ENCODE measurements at regions not wholly inside any gene's neighbourhood (a gene's known extent, or its start where the extent isn't known, plus 50 kb on each side); places are given as distances from the start of the nearest gene placed in this dataset.

DNA sequence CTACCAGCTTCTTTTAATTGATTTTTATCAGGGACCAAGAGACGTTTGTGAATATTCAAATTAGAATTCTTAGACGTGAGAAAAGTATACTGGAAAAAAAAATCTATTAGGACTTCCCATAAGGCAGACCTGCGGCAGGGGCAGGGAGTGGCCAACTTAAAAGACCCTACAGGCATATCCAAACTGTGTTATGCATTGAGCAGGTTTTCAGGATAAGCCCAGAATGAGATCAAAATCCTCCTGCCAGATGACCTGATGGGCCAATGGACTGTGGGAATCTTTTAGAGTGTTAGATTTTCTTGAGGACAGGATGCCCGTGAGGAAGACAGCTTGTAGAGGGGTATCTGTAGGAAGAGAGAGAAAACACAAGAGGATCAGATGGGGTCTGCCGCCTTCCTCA is 391.5 kb downstream of the CD83 start:
- Histone ChIP-seq H3K36me3 (ENCODE audit: control insufficient read depth in 1 of 2, insufficient read depth in 2 of 2, low read length in 2 of 2) (no peaks in the 10 kb centered on the region), H3K4me3 (ENCODE audit: low read depth in 1 of 2, low read length in 2 of 2) (no peak overlapping the region), H3K27ac (ENCODE audit: low read depth, low read length) (no peak overlapping the region), H3K27me3 (ENCODE audit: control insufficient read depth in 1 of 2, insufficient read depth in 2 of 2, low read length in 2 of 2) (no peaks in the 10 kb centered on the region), H3K9me3 (ENCODE audit: control insufficient read depth in 1 of 2, low read length in 2 of 2) (no peaks in the 10 kb centered on the region), H3K9ac (ENCODE audit: low read depth in 1 of 2, low read length in 2 of 2) (no peak overlapping the region), H3K4me1 (ENCODE audit: control insufficient read depth in 1 of 2, insufficient read depth in 2 of 2, low read length in 2 of 2) (no peaks in the 10 kb centered on the region)

DNA sequence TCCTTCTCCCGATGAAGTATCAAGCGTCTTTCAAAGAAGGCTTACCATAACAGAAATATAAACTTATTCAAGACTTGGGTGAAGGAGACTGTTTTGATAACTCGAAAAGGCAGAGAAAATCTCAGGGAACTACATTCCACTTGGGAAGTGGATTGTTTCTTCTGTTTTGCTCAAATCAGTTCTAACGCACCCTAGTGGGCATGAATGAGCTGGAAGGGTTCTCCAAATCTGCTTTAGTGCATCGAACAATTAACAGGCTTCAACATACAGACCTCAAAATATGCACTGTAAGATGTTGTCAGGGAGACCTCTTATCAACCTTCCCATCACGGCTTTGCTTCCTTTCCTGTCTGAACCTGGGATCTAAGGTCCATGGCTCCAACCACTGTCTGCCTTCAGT is 392.5 kb downstream of the CD83 start:
- H3K36me3 ChIP-seq (ENCODE audit: control insufficient read depth in 1 of 2, insufficient read depth in 2 of 2, low read length in 2 of 2) = no peaks in the 10 kb centered on the region
- no peak overlapping the region for H3K4me3 ChIP-seq (ENCODE audit: low read depth in 1 of 2, low read length in 2 of 2)
- no peak overlapping the region for H3K9ac ChIP-seq (ENCODE audit: low read depth in 1 of 2, low read length in 2 of 2)
- H3K27ac ChIP-seq (ENCODE audit: low read depth, low read length) = no peak overlapping the region
- H3K4me1 ChIP-seq (ENCODE audit: control insufficient read depth in 1 of 2, insufficient read depth in 2 of 2, low read length in 2 of 2) = no peaks in the 10 kb centered on the region
- no peaks in the 10 kb centered on the region for H3K27me3 ChIP-seq (ENCODE audit: control insufficient read depth in 1 of 2, insufficient read depth in 2 of 2, low read length in 2 of 2)
- H3K9me3 ChIP-seq (ENCODE audit: control insufficient read depth in 1 of 2, low read length in 2 of 2) = no peaks in the 10 kb centered on the region

DNA sequence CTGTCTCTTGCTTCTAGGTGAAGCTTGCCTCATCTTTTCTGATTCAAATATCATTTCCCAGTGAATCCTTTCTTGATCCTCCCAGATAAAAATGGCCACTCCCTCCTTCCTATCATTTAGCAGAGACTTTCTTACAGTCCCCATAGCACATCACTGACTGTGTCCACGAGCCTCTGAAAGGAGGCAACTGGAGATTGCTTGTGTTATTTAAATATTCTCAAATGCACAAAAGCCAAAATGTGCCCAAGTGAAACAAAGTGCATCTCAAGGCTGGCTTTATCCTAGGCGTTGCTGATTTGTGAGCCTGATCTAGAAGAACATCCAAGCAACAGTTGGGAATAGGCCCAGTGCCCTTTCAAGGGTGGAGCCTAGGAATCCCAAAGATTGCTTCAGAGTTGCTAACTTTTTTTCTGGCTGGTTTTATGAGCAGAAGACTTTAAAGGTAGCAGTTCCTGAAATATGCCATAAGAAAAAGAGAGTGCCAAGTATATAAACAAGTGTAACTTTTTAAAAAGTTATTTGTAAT is 393.6 kb downstream of the CD83 start:
- no peaks in the 10 kb centered on the region for H3K36me3 ChIP-seq (ENCODE audit: control insufficient read depth in 1 of 2, insufficient read depth in 2 of 2, low read length in 2 of 2)
- H3K27ac ChIP-seq (ENCODE audit: low read depth, low read length) = no peak overlapping the region
- no peak overlapping the region for H3K4me3 ChIP-seq (ENCODE audit: low read depth in 1 of 2, low read length in 2 of 2)
- no peak overlapping the region for H3K9ac ChIP-seq (ENCODE audit: low read depth in 1 of 2, low read length in 2 of 2)
- no peaks in the 10 kb centered on the region for H3K27me3 ChIP-seq (ENCODE audit: control insufficient read depth in 1 of 2, insufficient read depth in 2 of 2, low read length in 2 of 2)
- no peaks in the 10 kb centered on the region for H3K4me1 ChIP-seq (ENCODE audit: control insufficient read depth in 1 of 2, insufficient read depth in 2 of 2, low read length in 2 of 2)
- no peaks in the 10 kb centered on the region for H3K9me3 ChIP-seq (ENCODE audit: control insufficient read depth in 1 of 2, low read length in 2 of 2)

DNA sequence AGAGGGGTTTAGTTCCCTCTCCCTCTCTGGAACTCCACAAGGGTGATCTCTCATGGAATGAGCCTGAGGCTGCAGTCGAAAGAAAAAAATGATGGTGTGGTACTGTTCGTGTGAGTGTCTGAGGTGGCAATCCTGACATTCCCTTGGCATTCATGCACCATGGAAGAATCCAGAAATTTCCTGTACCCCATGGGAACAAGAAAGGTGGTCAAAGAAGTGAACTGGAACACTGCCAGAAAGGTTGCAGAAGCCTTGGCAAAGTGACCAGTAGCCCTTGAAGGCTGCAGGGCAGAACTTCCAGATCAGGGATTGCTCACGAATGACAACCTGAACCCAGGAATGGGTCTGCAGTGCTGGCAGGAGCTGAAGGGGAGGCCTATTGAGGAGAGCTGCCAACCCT is 394.7 kb downstream of the CD83 start:
- H3K27ac ChIP-seq (ENCODE audit: low read depth, low read length) = no peak overlapping the region
- H3K4me3 ChIP-seq (ENCODE audit: low read depth in 1 of 2, low read length in 2 of 2) = no peak overlapping the region
- no peaks in the 10 kb centered on the region for H3K9me3 ChIP-seq (ENCODE audit: control insufficient read depth in 1 of 2, low read length in 2 of 2)
- H3K9ac ChIP-seq (ENCODE audit: low read depth in 1 of 2, low read length in 2 of 2) = no peak overlapping the region
- no peaks in the 10 kb centered on the region for H3K4me1 ChIP-seq (ENCODE audit: control insufficient read depth in 1 of 2, insufficient read depth in 2 of 2, low read length in 2 of 2)
- no peaks in the 10 kb centered on the region for H3K27me3 ChIP-seq (ENCODE audit: control insufficient read depth in 1 of 2, insufficient read depth in 2 of 2, low read length in 2 of 2)
- H3K36me3 ChIP-seq (ENCODE audit: control insufficient read depth in 1 of 2, insufficient read depth in 2 of 2, low read length in 2 of 2) = no peaks in the 10 kb centered on the region

DNA sequence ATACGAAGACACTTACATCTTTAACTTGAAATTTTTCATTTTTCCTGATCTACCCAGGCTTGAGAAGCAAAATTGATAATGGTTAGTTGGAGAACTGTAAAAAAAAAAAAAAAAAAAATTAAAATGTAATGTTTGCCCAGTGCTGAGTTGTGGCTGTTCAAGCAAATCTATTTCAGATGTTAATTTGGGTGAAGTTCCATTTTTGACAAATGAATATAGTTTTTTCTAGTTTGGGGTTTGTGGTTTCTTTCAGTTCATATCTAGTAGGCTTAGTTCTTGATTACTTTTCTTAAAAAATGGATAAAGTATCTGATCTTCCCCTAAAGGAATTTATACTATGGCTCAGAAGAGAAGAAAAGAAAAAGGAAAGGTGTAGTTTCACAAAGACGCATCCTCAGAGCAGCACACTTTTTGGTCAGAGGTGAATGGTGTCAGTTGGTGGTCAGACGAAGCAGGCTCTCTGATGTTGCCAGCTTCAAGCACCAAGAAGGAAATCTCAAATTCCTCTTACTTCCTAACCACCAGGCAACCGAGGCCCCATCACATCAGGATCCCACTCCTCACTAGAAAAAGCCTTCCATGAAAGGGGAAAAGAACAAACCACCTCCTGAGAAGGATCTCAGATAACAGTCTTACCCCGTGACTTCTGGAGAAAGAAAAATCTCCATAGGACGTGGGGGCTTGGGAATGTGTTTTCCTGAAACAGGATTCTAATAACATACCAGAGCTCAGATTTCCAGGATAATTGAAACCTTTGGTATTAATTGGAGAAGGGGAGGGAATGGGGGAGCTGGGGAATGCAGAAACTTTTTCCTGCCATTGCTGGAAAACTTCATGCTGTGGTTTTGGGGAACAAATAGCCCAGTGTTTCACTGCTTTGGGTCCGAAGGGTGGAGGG is 396.2 kb downstream of the CD83 start:
- no peak overlapping the region for H3K27ac ChIP-seq (ENCODE audit: low read depth, low read length)
- no peaks in the 10 kb centered on the region for H3K36me3 ChIP-seq (ENCODE audit: control insufficient read depth in 1 of 2, insufficient read depth in 2 of 2, low read length in 2 of 2)
- no peak overlapping the region for H3K4me3 ChIP-seq (ENCODE audit: low read depth in 1 of 2, low read length in 2 of 2)
- H3K4me1 ChIP-seq (ENCODE audit: control insufficient read depth in 1 of 2, insufficient read depth in 2 of 2, low read length in 2 of 2) = no peaks in the 10 kb centered on the region
- H3K9ac ChIP-seq (ENCODE audit: low read depth in 1 of 2, low read length in 2 of 2) = no peak overlapping the region
- no peaks in the 10 kb centered on the region for H3K9me3 ChIP-seq (ENCODE audit: control insufficient read depth in 1 of 2, low read length in 2 of 2)
- no peaks in the 10 kb centered on the region for H3K27me3 ChIP-seq (ENCODE audit: control insufficient read depth in 1 of 2, insufficient read depth in 2 of 2, low read length in 2 of 2)

DNA sequence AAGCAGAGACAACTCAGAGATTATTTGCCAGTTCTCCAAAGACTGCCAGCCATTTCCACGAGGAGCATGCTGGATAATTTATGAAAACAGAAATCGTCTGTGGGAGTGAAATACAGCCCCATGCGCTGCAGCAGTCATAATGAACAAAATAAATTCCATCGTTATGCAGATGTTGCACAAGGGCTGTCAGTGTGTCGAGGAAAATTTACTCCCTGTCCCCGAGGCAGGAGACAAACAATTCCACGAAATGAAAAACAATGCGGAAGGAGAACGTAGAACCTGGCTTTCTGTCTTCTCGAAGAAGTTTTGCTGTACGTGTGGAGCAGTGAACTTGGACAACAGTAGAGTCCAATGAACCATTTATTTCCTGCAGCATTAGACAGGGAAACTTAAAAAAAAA is 399.4 kb downstream of the CD83 start:
- no peak overlapping the region for H3K9ac ChIP-seq (ENCODE audit: low read depth in 1 of 2, low read length in 2 of 2)
- no peaks in the 10 kb centered on the region for H3K36me3 ChIP-seq (ENCODE audit: control insufficient read depth in 1 of 2, insufficient read depth in 2 of 2, low read length in 2 of 2)
- no peaks in the 10 kb centered on the region for H3K27me3 ChIP-seq (ENCODE audit: control insufficient read depth in 1 of 2, insufficient read depth in 2 of 2, low read length in 2 of 2)
- no peaks in the 10 kb centered on the region for H3K9me3 ChIP-seq (ENCODE audit: control insufficient read depth in 1 of 2, low read length in 2 of 2)
- H3K27ac ChIP-seq (ENCODE audit: low read depth, low read length) = no peak overlapping the region
- H3K4me1 ChIP-seq (ENCODE audit: control insufficient read depth in 1 of 2, insufficient read depth in 2 of 2, low read length in 2 of 2) = peaks cover 0 to 3% of the 10 kb centered on the region in 2 donors
- H3K4me3 ChIP-seq (ENCODE audit: low read depth in 1 of 2, low read length in 2 of 2) = no peak overlapping the region

- Histone ChIP-seq H3K27me3 (ENCODE audit: control insufficient read depth in 1 of 2, insufficient read depth in 2 of 2, low read length in 2 of 2) (no peaks in the 10 kb centered on the region), H3K9me3 (ENCODE audit: control insufficient read depth in 1 of 2, low read length in 2 of 2) (no peaks in the 10 kb centered on the region), H3K27ac (ENCODE audit: low read depth, low read length) (no peak overlapping the region), H3K36me3 (ENCODE audit: control insufficient read depth in 1 of 2, insufficient read depth in 2 of 2, low read length in 2 of 2) (no peaks in the 10 kb centered on the region), H3K4me3 (ENCODE audit: low read depth in 1 of 2, low read length in 2 of 2) (no peak overlapping the region), H3K4me1 (ENCODE audit: control insufficient read depth in 1 of 2, insufficient read depth in 2 of 2, low read length in 2 of 2) (peaks cover 0 to 3% of the 10 kb centered on the region in 2 donors), H3K9ac (ENCODE audit: low read depth in 1 of 2, low read length in 2 of 2) (no peak overlapping the region)
These were observed 400.0 kb downstream of the CD83 start for GRCh38 chr6:14517516-14518105.

GRCh38 chr6:14518515-14519217 is 401.1 kb downstream of the CD83 start:
- H3K27me3 ChIP-seq (ENCODE audit: control insufficient read depth in 1 of 2, insufficient read depth in 2 of 2, low read length in 2 of 2) = no peaks in the 10 kb centered on the region
- H3K4me1 ChIP-seq (ENCODE audit: control insufficient read depth in 1 of 2, insufficient read depth in 2 of 2, low read length in 2 of 2) = peaks cover 0 to 3% of the 10 kb centered on the region in 2 donors
- no peak overlapping the region for H3K9ac ChIP-seq (ENCODE audit: low read depth in 1 of 2, low read length in 2 of 2)
- H3K36me3 ChIP-seq (ENCODE audit: control insufficient read depth in 1 of 2, insufficient read depth in 2 of 2, low read length in 2 of 2) = no peaks in the 10 kb centered on the region
- H3K27ac ChIP-seq (ENCODE audit: low read depth, low read length) = no peak overlapping the region
- H3K9me3 ChIP-seq (ENCODE audit: control insufficient read depth in 1 of 2, low read length in 2 of 2) = no peaks in the 10 kb centered on the region
- no peak overlapping the region for H3K4me3 ChIP-seq (ENCODE audit: low read depth in 1 of 2, low read length in 2 of 2)

- Histone ChIP-seq H3K4me1 (ENCODE audit: control insufficient read depth in 1 of 2, insufficient read depth in 2 of 2, low read length in 2 of 2) (peaks cover 0 to 3% of the 10 kb centered on the region in 2 donors), H3K4me3 (ENCODE audit: low read depth in 1 of 2, low read length in 2 of 2) (no peak overlapping the region), H3K9me3 (ENCODE audit: control insufficient read depth in 1 of 2, low read length in 2 of 2) (no peaks in the 10 kb centered on the region), H3K27ac (ENCODE audit: low read depth, low read length) (no peak overlapping the region), H3K36me3 (ENCODE audit: control insufficient read depth in 1 of 2, insufficient read depth in 2 of 2, low read length in 2 of 2) (no peaks in the 10 kb centered on the region), H3K9ac (ENCODE audit: low read depth in 1 of 2, low read length in 2 of 2) (no peak overlapping the region), H3K27me3 (ENCODE audit: control insufficient read depth in 1 of 2, insufficient read depth in 2 of 2, low read length in 2 of 2) (no peaks in the 10 kb centered on the region)
These were observed 402.5 kb downstream of the CD83 start for GRCh38 chr6:14520029-14520428.

GRCh38 chr6:14520536-14520935 is 403.0 kb downstream of the CD83 start:
- H3K4me3 ChIP-seq (ENCODE audit: low read depth in 1 of 2, low read length in 2 of 2) = no peak overlapping the region
- no peaks in the 10 kb centered on the region for H3K27me3 ChIP-seq (ENCODE audit: control insufficient read depth in 1 of 2, insufficient read depth in 2 of 2, low read length in 2 of 2)
- no peaks in the 10 kb centered on the region for H3K36me3 ChIP-seq (ENCODE audit: control insufficient read depth in 1 of 2, insufficient read depth in 2 of 2, low read length in 2 of 2)
- peaks cover 0 to 3% of the 10 kb centered on the region in 2 donors for H3K4me1 ChIP-seq (ENCODE audit: control insufficient read depth in 1 of 2, insufficient read depth in 2 of 2, low read length in 2 of 2)
- no peak overlapping the region for H3K9ac ChIP-seq (ENCODE audit: low read depth in 1 of 2, low read length in 2 of 2)
- H3K9me3 ChIP-seq (ENCODE audit: control insufficient read depth in 1 of 2, low read length in 2 of 2) = no peaks in the 10 kb centered on the region
- H3K27ac ChIP-seq (ENCODE audit: low read depth, low read length) = no peak overlapping the region
